ENCODE measurements at regions not wholly inside any gene's neighbourhood (a gene's known extent, or its start where the extent isn't known, plus 50 kb on each side); places are given as distances from the start of the nearest gene placed in this dataset.

GRCh38 chr1:198959676-198960075, 320.8 kb downstream of the PTPRC start:
- TF ChIP-seq POLR2A (IDR thresholded peaks at IDR 0.05), result no peak
- TF ChIP-seq CTCF (IDR thresholded peaks at IDR 0.05), result no peak
